B cell (primary cell): ENCODE measurements at regions not wholly inside any gene's neighbourhood (a gene's known extent, or its start where the extent isn't known, plus 50 kb on each side); places are given as distances from the start of the nearest gene placed in this dataset.

Source experiments
- ATAC-seq: fragments of 200-7000 bp; cut with Tn5 transposase; one replicate; pipeline ENCODE4 v1.10.0; 2021; ENCODE audit warnings: low read depth, mild to moderate bottlenecking, moderate number of reproducible peaks, moderate library complexity
- CTCF ChIA-PET: fragments of 350-600 bp; sonication (Branson Sonifier 250); formaldehyde crosslinking; loops from one replicate; lab custom pipeline; 2021; ENCODE audit warnings: antibody characterized with exemption, inconsistent platforms; lab: Charles Lee
- POLR2A ChIA-PET: fragments of 350-600 bp; sonication (Branson Sonifier 250); formaldehyde crosslinking; loops from one replicate; lab custom pipeline; 2021; ENCODE audit warnings: antibody characterized with exemption; lab: Charles Lee
- DNase-seq: peaks from one replicate; pipeline ENCODE4 v3.0.0; 2013
- H2AFZ ChIP-seq: 2 replicates; pipeline ENCODE4 v1.6.1; 2012; ENCODE audit warnings: mild to moderate bottlenecking, low read depth, low read length; ENCODE audit not compliant: insufficient read depth, poor library complexity, severe bottlenecking
- H3K27ac ChIP-seq, 2 donors: 1 replicate in 1 of 2; 2 replicates in 1 of 2; pipeline ENCODE4 v1.5.1; 2012 to 2013; ENCODE audit warnings: low read length in 2 of 2, mild to moderate bottlenecking in 2 of 2, moderate library complexity in 1 of 2
- H3K27me3 ChIP-seq, 4 experiments: fragments of 200-600 bp in 1 of 4; sonication (generic) in 1 of 4; replicated peaks in 1 of 4; 1 replicate in 2 of 4; 2 replicates in 2 of 4; pipeline versions ENCODE4 v1.6.1 to v1.7.0; 2013 to 2016; ENCODE audit warnings: low read length in 3 of 4, mild to moderate bottlenecking in 2 of 4, mixed read lengths in 1 of 4, moderate library complexity in 1 of 4; ENCODE audit not compliant: insufficient read depth in 4 of 4, control insufficient read depth in 3 of 4; ENCODE audit errors: control extremely low read depth in 1 of 4
- H3K36me3 ChIP-seq, 2 experiments: replicated peaks in 1 of 2; 1 replicate in 1 of 2; 2 replicates in 1 of 2; pipeline versions ENCODE4 v1.6.1 to v1.7.1; 2013; ENCODE audit warnings: low read length in 1 of 2; ENCODE audit not compliant: insufficient read depth in 2 of 2, control insufficient read depth in 1 of 2; ENCODE audit errors: control extremely low read depth in 1 of 2, extremely low read depth in 1 of 2
- H3K4me1 ChIP-seq, 2 donors: fragments of 200-600 bp in 1 of 2; sonication (generic) in 1 of 2; 1 replicate in 1 of 2; 2 replicates in 1 of 2; pipeline versions ENCODE4 v1.5.1 to v1.6.1; 2013 to 2017; ENCODE audit warnings: low read length in 2 of 2; ENCODE audit not compliant: control insufficient read depth in 2 of 2, insufficient read depth in 2 of 2
- H3K4me2 ChIP-seq: replicated peaks from 2 replicates; pipeline ENCODE3; 2012; ENCODE audit warnings: mild to moderate bottlenecking, low read depth, low read length; ENCODE audit not compliant: poor library complexity, severe bottlenecking
- H3K4me3 ChIP-seq, 5 experiments: fragments of 200-600 bp in 1 of 5; sonication (generic) in 1 of 5; 1 replicate in 3 of 5; 2 replicates in 2 of 5; pipeline versions ENCODE4 v1.5.1 to v1.7.0; 2011 to 2016; ENCODE audit warnings: low read length in 4 of 5, mild to moderate bottlenecking in 4 of 5, low read depth in 2 of 5, control low read depth in 1 of 5, moderate library complexity in 1 of 5; ENCODE audit not compliant: insufficient read depth in 1 of 5; ENCODE audit errors: control extremely low read depth in 1 of 5, extremely low read depth in 1 of 5
- H3K79me2 ChIP-seq: fragments of 200-600 bp; sonication (generic); one replicate; pipeline ENCODE4 v1.6.0; 2016; ENCODE audit warnings: low read length; ENCODE audit not compliant: control insufficient read depth, insufficient read depth
- H3K9ac ChIP-seq: fragments of 200-600 bp; sonication (generic); 2 replicates; pipeline ENCODE4 v1.6.1; 2017; ENCODE audit warnings: mild to moderate bottlenecking, low read length, moderate library complexity
- H3K9me3 ChIP-seq, 3 donors: one replicate each; pipeline versions ENCODE4 v1.6.1 to v1.7.1; 2013; ENCODE audit warnings: low read length in 2 of 3; ENCODE audit not compliant: control insufficient read depth in 2 of 3, insufficient read depth in 1 of 3; ENCODE audit errors: control extremely low read depth in 1 of 3
- H4K20me1 ChIP-seq: 2 replicates; pipeline ENCODE4 v1.6.0; 2012; ENCODE audit warnings: mild to moderate bottlenecking, low read length; ENCODE audit not compliant: insufficient read depth, control insufficient read depth, poor library complexity, severe bottlenecking
- H3K27ac Mint-ChIP-seq: one replicate; pipeline ENCODE4 v1.8.0; 2021; ENCODE audit warnings: mixed read lengths
- H3K27me3 Mint-ChIP-seq: one replicate; pipeline ENCODE4 v1.8.0; 2021; ENCODE audit warnings: mixed read lengths
- H3K4me1 Mint-ChIP-seq: one replicate; pipeline ENCODE4 v1.8.0; 2021; ENCODE audit warnings: mixed read lengths
- H3K4me3 Mint-ChIP-seq: one replicate; pipeline ENCODE4 v1.8.0; 2021; ENCODE audit warnings: mixed read lengths
- H3K9me3 Mint-ChIP-seq: one replicate; pipeline ENCODE4 v1.8.0; 2022; ENCODE audit warnings: mixed read lengths; ENCODE audit not compliant: insufficient read depth
- CTCF ChIP-seq: fragments of 200-600 bp; IDR thresholded peaks from one replicate; pipeline ENCODE4 v1.8.0; 2022; ENCODE audit warnings: antibody characterized with exemption, mild to moderate bottlenecking
- EZH2 ChIP-seq: IDR thresholded peaks from 2 replicates; pipeline ENCODE4 v1.6.1; 2012; ENCODE audit warnings: borderline replicate concordance, low read depth, mild to moderate bottlenecking, moderate library complexity, low read length; ENCODE audit not compliant: insufficient read depth, poor library complexity, severe bottlenecking
- WGBS: methylation state at CpG from one replicate; pipeline ENCODE4 v1.1.5; 2013; ENCODE audit warnings: missing lambda C conversion rate; ENCODE audit not compliant: insufficient coverage; 5-methylcytosine and 5-hydroxymethylcytosine counted together
- intact Hi-C: fragments of 100-400 bp; cut with micrococcal nuclease; formaldehyde crosslinking; loops from one replicate; pipeline ENCODE4 v1.10.0; 2022

GRCh38 chr6:112571488-112572270 is 224.5 kb downstream of the RFPL4B start:
- no peak overlapping the region for H3K4me2 ChIP-seq
- H3K79me2 ChIP-seq: no peaks in the 10 kb centered on the region
- H3K27ac Mint-ChIP-seq: no peak overlapping the region
- no peak overlapping the region for H3K4me3 Mint-ChIP-seq
- H3K4me3 ChIP-seq: no peak overlapping the region
- ATAC-seq: no peak
- POLR2A ChIA-PET: no interaction called here
- no peak overlapping the region for H3K27ac ChIP-seq
- no peaks in the 10 kb centered on the region for H3K4me1 Mint-ChIP-seq
- CTCF ChIA-PET: interaction anchor here (0.7 kb wide), 1 partner anchor 79 kb away, joined by 3 read pairs; no protein-coding TSS in a partner anchor
- H3K4me1 ChIP-seq: no peaks in the 10 kb centered on the region
- intact Hi-C loops: no loop called here
- H3K9me3 Mint-ChIP-seq: no peaks in the 10 kb centered on the region
- no peaks in the 10 kb centered on the region for H3K27me3 Mint-ChIP-seq
- no peak overlapping the region for H2AFZ ChIP-seq
- no peaks in the 10 kb centered on the region for H3K27me3 ChIP-seq
- no peaks in the 10 kb centered on the region for H3K9me3 ChIP-seq
- no peaks in the 10 kb centered on the region for H3K36me3 ChIP-seq
- DNase-seq: no peak
- TF ChIP-seq EZH2 (no peak), CTCF (no peak)
- H3K9ac ChIP-seq: no peak overlapping the region
- H4K20me1 ChIP-seq: no peaks in the 10 kb centered on the region
- 50% methylated on average over 1 of the region's 5 CpGs for WGBS

- ChIA-PET CTCF (no interaction called here), POLR2A (no interaction called here)
- no peaks in the 10 kb centered on the region for H3K27me3 Mint-ChIP-seq
- no CpG with 5 or more reads among the region's 3 CpGs for WGBS
- no peak overlapping the region for H3K27ac ChIP-seq
- ATAC-seq: no peak
- no peak overlapping the region for H2AFZ ChIP-seq
- TF ChIP-seq EZH2: no peak
- TF ChIP-seq CTCF: no peak
- H3K36me3 ChIP-seq: no peaks in the 10 kb centered on the region
- no peaks in the 10 kb centered on the region for H3K79me2 ChIP-seq
- no peaks in the 10 kb centered on the region for H3K27me3 ChIP-seq
- H3K4me3 ChIP-seq: no peak overlapping the region
- no peaks in the 10 kb centered on the region for H3K9me3 Mint-ChIP-seq
- H3K4me3 Mint-ChIP-seq: no peak overlapping the region
- no peak for DNase-seq
- intact Hi-C loops: no loop called here
- H3K4me1 Mint-ChIP-seq: no peaks in the 10 kb centered on the region
- H3K9me3 ChIP-seq: no peaks in the 10 kb centered on the region
- H4K20me1 ChIP-seq: no peaks in the 10 kb centered on the region
- H3K4me1 ChIP-seq: no peaks in the 10 kb centered on the region
- no peak overlapping the region for H3K27ac Mint-ChIP-seq
- H3K9ac ChIP-seq: no peak overlapping the region
- H3K4me2 ChIP-seq: no peak overlapping the region
Measured at GRCh38 chr6:112574190-112574589, 227.1 kb downstream of the RFPL4B start.
